ENCODE measurements at regions not wholly inside any gene's neighbourhood (a gene's known extent, or its start where the extent isn't known, plus 50 kb on each side); places are given as distances from the start of the nearest gene placed in this dataset.

- TF ChIP-seq, protein P1, sequence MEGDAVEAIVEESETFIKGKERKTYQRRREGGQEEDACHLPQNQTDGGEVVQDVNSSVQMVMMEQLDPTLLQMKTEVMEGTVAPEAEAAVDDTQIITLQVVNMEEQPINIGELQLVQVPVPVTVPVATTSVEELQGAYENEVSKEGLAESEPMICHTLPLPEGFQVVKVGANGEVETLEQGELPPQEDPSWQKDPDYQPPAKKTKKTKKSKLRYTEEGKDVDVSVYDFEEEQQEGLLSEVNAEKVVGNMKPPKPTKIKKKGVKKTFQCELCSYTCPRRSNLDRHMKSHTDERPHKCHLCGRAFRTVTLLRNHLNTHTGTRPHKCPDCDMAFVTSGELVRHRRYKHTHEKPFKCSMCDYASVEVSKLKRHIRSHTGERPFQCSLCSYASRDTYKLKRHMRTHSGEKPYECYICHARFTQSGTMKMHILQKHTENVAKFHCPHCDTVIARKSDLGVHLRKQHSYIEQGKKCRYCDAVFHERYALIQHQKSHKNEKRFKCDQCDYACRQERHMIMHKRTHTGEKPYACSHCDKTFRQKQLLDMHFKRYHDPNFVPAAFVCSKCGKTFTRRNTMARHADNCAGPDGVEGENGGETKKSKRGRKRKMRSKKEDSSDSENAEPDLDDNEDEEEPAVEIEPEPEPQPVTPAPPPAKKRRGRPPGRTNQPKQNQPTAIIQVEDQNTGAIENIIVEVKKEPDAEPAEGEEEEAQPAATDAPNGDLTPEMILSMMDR (IDR thresholded peaks at IDR 0.05; ENCODE audit: insufficient read depth, low read depth, low read length): no peak
- TF ChIP-seq EZH2 (IDR thresholded peaks at IDR 0.05; ENCODE audit: insufficient read depth, low read length): no peak
Observed at GRCh38 chr16:87044032-87044382, 273.2 kb downstream of the C16orf95 start.

Measured in astrocyte (in vitro differentiated cells and primary cell).